HG03064 (cell line): ENCODE measurements at regions not wholly inside any gene's neighbourhood (a gene's known extent, or its start where the extent isn't known, plus 50 kb on each side); places are given as distances from the start of the nearest gene placed in this dataset.
"Not testable (repeated sequence)": the region's sequence is repeated elsewhere in the genome, so short reads cannot be mapped to it uniquely, and the experiment has no call there.

Experiments used
- ATAC-seq: cut with Tn5 transposase; IDR thresholded peaks from one replicate; pipeline ENCODE4 v1.9.1; 2021; ENCODE audit warnings: low read depth; ENCODE audit not compliant: unreplicated experiment

DNA sequence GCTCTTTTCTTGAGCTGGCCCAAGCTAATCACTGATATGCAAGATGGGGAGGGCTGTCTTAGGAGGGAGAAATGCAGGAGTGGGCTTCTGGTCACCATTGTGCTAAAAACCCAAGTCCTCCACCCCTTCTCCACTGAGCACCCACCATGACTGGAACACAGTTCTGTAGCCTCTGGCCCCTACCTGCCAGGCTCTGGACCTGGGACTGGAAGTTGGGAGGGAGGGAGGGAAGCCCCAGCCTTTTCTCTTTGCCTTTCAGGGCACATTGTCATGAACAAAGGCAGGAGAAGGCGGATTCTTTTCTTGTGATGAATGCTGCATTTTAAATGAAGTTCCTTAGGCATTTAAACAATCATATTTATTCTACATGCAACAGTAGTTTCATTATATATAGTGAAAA, 559.1 kb upstream of the TRPC7 start:
- no peak for ATAC-seq

DNA sequence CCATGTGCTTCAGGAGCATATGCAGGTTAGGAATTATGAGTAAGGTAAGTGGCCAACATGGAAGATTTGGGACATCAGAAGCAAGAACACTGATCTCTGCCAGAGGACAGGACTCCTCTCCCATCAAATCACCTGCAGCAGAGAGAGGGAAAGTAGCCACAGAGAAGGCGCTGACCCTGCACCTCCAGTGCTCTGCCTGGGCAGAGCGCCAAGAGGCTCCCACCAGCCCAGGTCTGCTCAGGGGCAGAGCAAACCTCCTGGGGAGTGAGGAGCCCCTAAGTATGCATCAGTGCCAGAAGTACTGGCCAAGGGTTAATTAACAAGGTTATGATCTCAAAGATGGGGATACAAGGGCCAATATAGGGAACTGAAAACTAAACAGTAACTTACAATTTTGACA, 545.3 kb upstream of the TRPC7 start:
- no peak for ATAC-seq

DNA sequence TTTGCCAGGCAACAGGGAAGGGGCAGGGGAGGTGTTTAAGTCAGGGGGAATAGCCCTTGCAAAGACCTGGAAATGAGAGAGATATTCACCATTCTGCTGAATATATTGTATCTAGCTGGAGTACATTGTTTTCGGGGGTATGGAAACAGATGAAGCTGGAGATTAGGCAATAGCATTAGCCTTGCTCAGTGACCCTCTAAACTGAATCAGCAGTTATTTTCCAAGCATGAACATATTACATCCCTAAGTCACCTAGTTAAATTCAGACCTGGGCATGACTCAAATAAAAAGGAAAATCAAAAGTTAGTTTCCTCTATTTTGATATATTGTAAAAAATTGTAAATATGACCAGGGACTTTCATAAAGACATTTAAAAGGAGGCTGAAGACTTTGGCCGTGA, 544.6 kb upstream of the TRPC7 start:
- ATAC-seq = no peak

DNA sequence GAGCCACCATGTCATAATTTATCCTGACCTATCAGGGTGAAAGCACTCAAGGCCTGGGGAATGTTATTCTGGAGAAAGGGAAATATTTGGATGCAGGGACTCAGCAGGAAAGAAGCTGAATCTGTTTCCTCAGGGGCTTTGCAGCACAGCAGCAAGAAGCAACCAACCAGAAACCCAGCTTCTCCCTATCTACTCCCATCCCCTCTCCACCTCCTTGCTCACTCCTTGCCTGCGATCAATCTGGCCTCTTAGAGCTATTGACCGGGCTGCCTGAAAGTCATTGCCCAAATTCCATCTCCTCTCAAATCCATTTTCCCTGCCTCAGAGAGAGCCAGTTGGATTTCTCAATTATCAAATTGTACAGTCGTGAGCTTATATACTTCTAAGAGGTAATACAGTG, 542.0 kb upstream of the TRPC7 start:
- ATAC-seq = no peak

- ATAC-seq = no peak
Observed at GRCh38 chr5:136906545-136906944, 541.2 kb upstream of the TRPC7 start.

GRCh38 chr5:136905571-136905970, 540.2 kb upstream of the TRPC7 start:
- no peak for ATAC-seq

DNA sequence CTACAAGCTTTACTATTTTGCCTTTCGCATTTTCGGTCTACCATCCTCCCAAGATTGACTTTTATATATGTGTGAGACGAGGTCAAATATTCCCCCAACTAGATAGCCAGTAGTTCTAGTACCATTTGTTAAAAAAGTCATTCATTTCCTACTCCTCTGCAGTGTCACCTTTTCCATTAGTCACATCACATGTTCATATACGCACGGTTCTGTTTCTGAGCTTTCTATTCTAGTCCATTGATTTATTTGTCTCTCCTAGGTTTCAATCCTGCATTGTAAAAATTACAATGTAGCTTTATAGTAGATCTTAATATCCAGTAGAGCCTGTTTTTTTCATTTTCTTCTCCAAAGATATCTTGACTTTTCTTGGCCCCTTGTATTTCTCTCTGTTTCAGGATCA, 528.7 kb upstream of the TRPC7 start:
- no peak for ATAC-seq

DNA sequence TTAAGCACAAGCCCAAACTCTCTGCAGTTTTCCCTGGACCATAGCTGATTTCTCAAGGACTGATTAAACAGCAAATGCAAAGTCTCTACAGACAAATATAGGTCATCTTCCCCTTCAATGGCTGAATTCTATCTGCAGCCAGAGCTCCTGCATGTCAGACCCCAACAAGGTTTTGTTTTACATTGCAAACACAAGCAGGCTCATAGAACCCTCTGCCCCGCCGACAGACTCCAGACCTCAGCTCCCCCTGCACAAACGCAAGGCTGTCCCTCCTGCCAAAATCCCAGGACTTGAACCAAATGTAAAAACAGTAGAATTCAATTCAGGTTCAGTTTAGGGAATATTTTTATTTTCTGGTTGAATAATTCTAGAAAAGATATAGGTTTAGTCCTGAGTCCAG, 526.7 kb upstream of the TRPC7 start:
- ATAC-seq = no peak

- ATAC-seq = no peak
Observed at GRCh38 chr5:136891175-136891972, 526.0 kb upstream of the TRPC7 start.

- no peak for ATAC-seq
Observed at GRCh38 chr5:136890431-136891148, 525.2 kb upstream of the TRPC7 start.

GRCh38 chr5:136886608-136887007, 521.3 kb upstream of the TRPC7 start:
- ATAC-seq = no peak

GRCh38 chr5:136864960-136865359, 499.6 kb upstream of the TRPC7 start:
- no peak for ATAC-seq

DNA sequence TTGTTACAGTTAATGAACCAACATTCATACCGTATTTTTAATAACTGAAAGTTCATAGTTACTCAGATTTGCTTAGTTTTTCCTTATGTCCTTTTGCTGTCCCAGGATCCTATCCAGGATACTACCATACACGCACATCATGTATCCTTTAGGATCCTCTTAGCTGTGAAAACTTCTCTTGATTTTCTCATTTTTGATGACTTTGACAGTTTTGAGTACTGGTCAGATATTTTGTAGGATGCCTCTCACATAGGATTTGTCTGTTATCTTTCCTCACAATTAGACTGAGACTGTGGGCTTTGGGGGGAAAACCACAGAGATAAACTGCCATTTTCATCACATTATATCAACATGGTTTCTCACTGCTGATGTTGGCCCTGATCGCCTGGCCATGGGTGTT, 491.3 kb upstream of the TRPC7 start:
- ATAC-seq = no peak

- ATAC-seq = no peak
Observed at GRCh38 chr5:136853971-136854370, 488.6 kb upstream of the TRPC7 start.

DNA sequence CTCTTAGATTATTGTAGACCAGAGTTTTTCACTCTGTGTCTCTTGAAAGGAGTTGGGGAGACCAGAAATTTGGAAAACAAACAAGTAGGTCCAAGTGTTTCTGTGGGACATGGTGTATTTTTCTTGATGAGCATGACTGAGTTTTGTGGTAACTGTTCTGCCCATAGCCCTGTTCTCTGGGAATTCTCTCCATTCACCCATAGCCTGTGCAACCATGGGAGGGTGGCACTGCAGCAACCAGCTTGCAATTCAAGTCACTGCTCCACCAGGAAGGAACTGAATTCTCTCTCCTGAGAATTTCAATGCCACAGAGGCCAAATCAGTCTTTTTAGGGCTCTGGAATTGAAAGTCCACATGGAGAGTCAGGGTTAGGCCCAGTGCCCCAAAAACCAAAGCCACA, 475.3 kb upstream of the TRPC7 start:
- no peak for ATAC-seq

- no peak for ATAC-seq
Observed at GRCh38 chr5:136836093-136836492, 470.7 kb upstream of the TRPC7 start.

DNA sequence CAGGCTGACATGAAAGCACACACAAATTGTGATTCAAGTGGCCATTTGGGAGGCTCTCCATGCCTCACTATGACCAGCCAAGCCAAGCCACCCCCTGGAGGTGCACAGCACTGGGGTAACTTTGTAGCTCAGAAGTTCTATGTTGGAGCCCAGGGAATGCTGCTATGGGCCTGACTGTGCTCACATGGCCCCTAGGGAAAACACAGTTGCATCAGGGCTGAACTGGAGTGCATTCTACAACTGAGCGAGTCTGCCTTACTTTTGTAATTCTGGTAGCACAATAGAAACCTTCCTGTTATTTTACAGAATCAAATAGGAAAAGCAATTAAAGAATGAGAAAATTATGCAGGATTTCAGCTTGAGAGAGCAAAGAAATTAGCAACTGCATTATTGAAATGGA, 455.5 kb upstream of the TRPC7 start:
- no peak for ATAC-seq

GRCh38 chr5:136819526-136820302, 454.4 kb upstream of the TRPC7 start:
- ATAC-seq = no peak

DNA sequence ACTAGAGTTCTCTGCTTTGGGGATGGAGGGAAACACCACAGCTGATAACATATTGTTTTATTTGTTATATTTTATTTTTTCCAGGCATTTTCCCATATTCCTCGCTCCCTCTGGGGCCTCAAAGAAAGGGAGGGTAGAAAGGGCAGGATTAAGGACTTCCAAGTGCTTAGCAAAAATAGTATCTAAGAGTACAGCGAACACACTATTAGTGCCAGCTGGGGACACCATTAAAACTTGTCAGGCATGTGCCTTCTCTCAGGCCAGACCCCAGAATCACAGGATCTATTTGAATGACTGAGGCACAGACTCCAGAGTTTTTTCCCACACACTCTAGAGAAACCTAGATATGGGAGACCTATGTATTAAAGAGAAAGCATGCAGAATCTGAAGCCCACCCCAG, 451.0 kb upstream of the TRPC7 start:
- ATAC-seq = no peak

DNA sequence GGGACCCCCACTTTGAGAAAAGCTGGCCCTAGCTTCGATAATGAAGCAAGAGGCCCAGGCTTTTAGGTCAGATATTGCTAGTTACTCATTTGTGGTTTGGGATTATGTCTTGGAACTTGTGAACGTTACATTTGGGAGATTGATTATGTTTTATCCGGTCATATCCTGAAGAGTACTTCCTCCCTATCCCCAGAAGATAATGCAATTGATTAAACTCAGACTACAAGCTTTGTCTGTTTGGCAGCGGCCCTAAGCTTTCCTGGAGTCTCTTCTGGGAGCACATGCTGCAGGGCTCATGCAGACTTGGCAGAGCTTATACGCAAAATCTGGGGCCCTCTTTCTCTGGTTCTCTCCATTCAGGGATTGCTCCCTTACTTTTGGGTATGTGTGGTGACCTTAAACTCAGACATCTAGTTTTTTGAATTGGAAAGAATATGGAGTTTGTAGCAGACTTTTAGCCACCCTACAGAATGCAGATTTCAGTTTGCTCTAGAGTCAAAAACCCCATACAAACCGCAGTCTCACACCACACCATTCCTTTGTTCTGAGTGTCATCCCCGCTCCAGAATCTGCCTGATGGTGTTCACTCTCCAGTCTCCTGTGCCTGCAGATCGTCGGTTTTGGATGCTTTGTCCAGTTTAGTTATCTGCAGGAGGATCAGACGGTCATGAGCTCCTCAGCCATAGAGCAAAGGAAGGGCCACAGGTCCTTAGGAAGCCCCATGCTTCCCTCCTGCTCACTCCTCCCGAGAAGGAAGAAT, 449.5 kb upstream of the TRPC7 start:
- no peak for ATAC-seq

DNA sequence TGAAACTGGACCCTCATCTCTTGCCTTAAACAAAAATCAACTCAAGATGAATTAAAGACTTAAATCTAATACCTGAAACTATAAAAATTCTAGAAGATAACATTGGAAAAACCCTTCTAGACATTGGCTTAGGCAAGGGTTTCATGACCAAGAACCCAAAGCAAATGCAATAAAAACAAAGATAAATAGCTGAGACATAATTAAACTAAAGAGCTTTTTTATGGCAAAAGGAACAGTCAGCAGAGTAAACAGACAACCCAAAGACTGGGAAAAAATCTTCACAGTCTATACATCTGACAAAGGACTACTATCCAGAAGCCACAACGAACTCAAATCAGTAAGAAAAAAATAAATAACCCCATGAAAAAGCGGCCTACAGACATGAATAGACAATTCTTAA, 446.9 kb upstream of the TRPC7 start:
- ATAC-seq = not testable (repeated sequence)
